ENCODE measurements at regions not wholly inside any gene's neighbourhood (a gene's known extent, or its start where the extent isn't known, plus 50 kb on each side); places are given as distances from the start of the nearest gene placed in this dataset.

GRCh38 chr12:24394246-24394645 is 444.8 kb upstream of the SOX5 start:
- H3K4me1 Mint-ChIP-seq, result peaks cover 16% of the 10 kb centered on the region
- no peak for TF ChIP-seq CBFB (CRISPR knock-in tag; IDR thresholded peaks at IDR 0.05; ENCODE audit: low read depth)
- ChIA-PET POLR2A (no interaction called here), CTCF (no interaction called here)
- H3K27me3 Mint-ChIP-seq (ENCODE audit: low read depth), result no peaks in the 10 kb centered on the region
- peaks cover 11% of the 10 kb centered on the region for H3K36me3 Mint-ChIP-seq
- H3K9me3 Mint-ChIP-seq, result peaks cover 29% of the 10 kb centered on the region
- no peak overlapping the region for H3K27ac Mint-ChIP-seq
- H3K4me3 Mint-ChIP-seq, result no peak overlapping the region
- no peak for DNase-seq (ENCODE audit: low spot score)
- no peak for ATAC-seq

GRCh38 chr12:24393071-24393470 is 443.6 kb upstream of the SOX5 start:
- Mint-ChIP-seq H3K36me3 (peaks cover 12% of the 10 kb centered on the region), H3K27me3 (ENCODE audit: low read depth) (no peaks in the 10 kb centered on the region), H3K9me3 (peaks cover 31% of the 10 kb centered on the region), H3K27ac (no peak overlapping the region), H3K4me3 (no peak overlapping the region), H3K4me1 (peaks cover 13% of the 10 kb centered on the region)
- ATAC-seq, result no peak
- ChIA-PET POLR2A (no interaction called here), CTCF (no interaction called here)
- no peak for TF ChIP-seq HMGA2 (CRISPR knock-in tag; IDR thresholded peaks at IDR 0.05)
- no peak for DNase-seq (ENCODE audit: low spot score)

- H3K27me3 Mint-ChIP-seq (ENCODE audit: low read depth), result no peaks in the 10 kb centered on the region
- H3K36me3 Mint-ChIP-seq, result peaks cover 12% of the 10 kb centered on the region
- H3K4me1 Mint-ChIP-seq, result no peaks in the 10 kb centered on the region
- ChIA-PET CTCF (no interaction called here), POLR2A (no interaction called here)
- H3K4me3 Mint-ChIP-seq, result no peak overlapping the region
- no peak overlapping the region for H3K27ac Mint-ChIP-seq
- no peak for DNase-seq (ENCODE audit: low spot score)
- peaks cover 31% of the 10 kb centered on the region for H3K9me3 Mint-ChIP-seq
- no peak for ATAC-seq
- TF ChIP-seq ATF6 (CRISPR knock-in tag; IDR thresholded peaks at IDR 0.05), result no peak
- TF ChIP-seq ZNF423 (CRISPR knock-in tag; IDR thresholded peaks at IDR 0.05), result no peak
- TF ChIP-seq E2F5 (CRISPR knock-in tag; IDR thresholded peaks at IDR 0.05), result no peak
These were observed 439.9 kb upstream of the SOX5 start for GRCh38 chr12:24389394-24389793.

GRCh38 chr12:24387381-24387780 is 437.9 kb upstream of the SOX5 start:
- H3K4me3 Mint-ChIP-seq, result no peak overlapping the region

More at GRCh38 chr12:24387381-24387780, 437.9 kb upstream of the SOX5 start:
- H3K9me3 Mint-ChIP-seq, result peaks cover 41% of the 10 kb centered on the region
- ChIA-PET POLR2A (no interaction called here), CTCF (no interaction called here)
- no peak for TF ChIP-seq NR2C2 (CRISPR knock-in tag; IDR thresholded peaks at IDR 0.05)
- no peak for TF ChIP-seq AR (CRISPR knock-in tag; IDR thresholded peaks at IDR 0.05)
- TF ChIP-seq ZNF121 (CRISPR knock-in tag; IDR thresholded peaks at IDR 0.05), result no peak
- no peak for TF ChIP-seq ETV6 (CRISPR knock-in tag; IDR thresholded peaks at IDR 0.05)
- no peak for TF ChIP-seq SMAD4 (CRISPR knock-in tag; IDR thresholded peaks at IDR 0.05)
- TF ChIP-seq TEAD4 (CRISPR knock-in tag; IDR thresholded peaks at IDR 0.05), result no peak
- no peak for TF ChIP-seq KAT7 (CRISPR knock-in tag; IDR thresholded peaks at IDR 0.05; ENCODE audit: borderline replicate concordance)
- TF ChIP-seq ZNF281 (CRISPR knock-in tag; IDR thresholded peaks at IDR 0.05), result no peak
- TF ChIP-seq ZNF138 (CRISPR knock-in tag; conservative IDR thresholded peaks at IDR 0.05), result no peak
- TF ChIP-seq ZNF317 (CRISPR knock-in tag; IDR thresholded peaks at IDR 0.05; ENCODE audit: borderline replicate concordance, low read depth), result no peak
- DNase-seq (ENCODE audit: low spot score) (no peak), ATAC-seq (no peak)
- peaks cover 12% of the 10 kb centered on the region for H3K36me3 Mint-ChIP-seq
- H3K27me3 Mint-ChIP-seq (ENCODE audit: low read depth), result no peaks in the 10 kb centered on the region
- no peak overlapping the region for H3K27ac Mint-ChIP-seq
- H3K4me1 Mint-ChIP-seq, result no peaks in the 10 kb centered on the region

Measured in WTC11 (cell line).